HepG2 (cell line): ENCODE measurements at regions not wholly inside any gene's neighbourhood (a gene's known extent, or its start where the extent isn't known, plus 50 kb on each side); places are given as distances from the start of the nearest gene placed in this dataset.

ENCODE experiments used
- DPF2 ChIP-seq: sonication (generic); formaldehyde crosslinking; IDR thresholded peaks from 2 replicates; pipeline ENCODE4 v1.4.0; 2020; ENCODE audit warnings: mild to moderate bottlenecking, low read depth, missing genetic modification reagents, borderline replicate concordance
- ESRRA ChIP-seq: sonication (generic); formaldehyde crosslinking; IDR thresholded peaks from 2 replicates; pipeline ENCODE4 v1.5.1; 2020; ENCODE audit warnings: mild to moderate bottlenecking, low read depth, missing genetic modification reagents
- KAT8 ChIP-seq: IDR thresholded peaks from 2 replicates; pipeline ENCODE4 v1.6.1; 2016; ENCODE audit warnings: missing genetic modification reagents, missing compliant biosample characterization
- KDM4B ChIP-seq: sonication (generic); formaldehyde crosslinking; IDR thresholded peaks from 2 replicates; pipeline ENCODE4 v1.4.0; 2020; ENCODE audit warnings: missing genetic modification reagents
- KDM5A ChIP-seq: fragments of 200-600 bp; sonication (generic); IDR thresholded peaks from 2 replicates; pipeline ENCODE4 v1.7.0; 2018; ENCODE audit warnings: antibody characterized with exemption, mild to moderate bottlenecking, low read length, borderline replicate concordance
- MXD1 ChIP-seq: sonication (generic); formaldehyde crosslinking; IDR thresholded peaks from 2 replicates; pipeline ENCODE4 v1.4.0; 2020; ENCODE audit warnings: mild to moderate bottlenecking, missing genetic modification reagents
- MYC ChIP-seq: sonication (generic); formaldehyde crosslinking; IDR thresholded peaks from 2 replicates; pipeline ENCODE4 v1.9.0; 2021; ENCODE audit warnings: missing genetic modification reagents, borderline replicate concordance
- NAIF1 ChIP-seq: sonication (generic); formaldehyde crosslinking; IDR thresholded peaks from 2 replicates; pipeline ENCODE4 v1.5.0; 2020; ENCODE audit warnings: mild to moderate bottlenecking, missing genetic modification reagents, borderline replicate concordance
- NFE2L2 ChIP-seq: fragments of 150-350 bp; IDR thresholded peaks from 2 replicates; pipeline ENCODE4 v1.6.1; 2014; ENCODE audit warnings: low read length
- PLRG1 ChIP-seq: fragments of 450-650 bp; conservative IDR thresholded peaks from 2 replicates; pipeline ENCODE4 v1.6.1; 2016
- RNF219 ChIP-seq: sonication (generic); formaldehyde crosslinking; IDR thresholded peaks from 2 replicates; pipeline ENCODE4 v1.5.0; 2020; ENCODE audit warnings: mild to moderate bottlenecking, missing genetic modification reagents
- TMF1 ChIP-seq: sonication (generic); formaldehyde crosslinking; IDR thresholded peaks from 2 replicates; pipeline ENCODE4 v1.8.1; 2022; ENCODE audit warnings: low read depth, missing genetic modification reagents
- TRIM24 ChIP-seq: sonication (generic); formaldehyde crosslinking; IDR thresholded peaks from 2 replicates; pipeline ENCODE4 v1.8.0; 2022; ENCODE audit warnings: mild to moderate bottlenecking, missing genetic modification reagents
- ZBTB42 ChIP-seq: sonication (generic); formaldehyde crosslinking; IDR thresholded peaks from 2 replicates; pipeline ENCODE4 v1.5.0; 2020; ENCODE audit warnings: mild to moderate bottlenecking, missing genetic modification reagents
- ZBTB8A ChIP-seq: sonication (generic); formaldehyde crosslinking; IDR thresholded peaks from 2 replicates; pipeline ENCODE4 v1.4.0; 2020; ENCODE audit warnings: mild to moderate bottlenecking, low read depth, missing genetic modification reagents, borderline replicate concordance
- ZFP37 ChIP-seq: sonication (generic); formaldehyde crosslinking; IDR thresholded peaks from 2 replicates; pipeline ENCODE4 v1.4.0; 2020; ENCODE audit warnings: missing genetic modification reagents, borderline replicate concordance
- ZNF136 ChIP-seq: sonication (generic); formaldehyde crosslinking; IDR thresholded peaks from 2 replicates; pipeline ENCODE4 v1.8.1; 2022; ENCODE audit warnings: low read depth, mild to moderate bottlenecking, moderate library complexity, missing genetic modification reagents
- ZNF280D ChIP-seq: sonication (generic); formaldehyde crosslinking; IDR thresholded peaks from 2 replicates; pipeline ENCODE4 v1.5.1; 2020; ENCODE audit warnings: mild to moderate bottlenecking, missing genetic modification reagents
- ZNF30 ChIP-seq: sonication (generic); formaldehyde crosslinking; IDR thresholded peaks from 2 replicates; pipeline ENCODE4 v1.5.0; 2020; ENCODE audit warnings: mild to moderate bottlenecking, missing genetic modification reagents
- ZNF350 ChIP-seq: sonication (generic); formaldehyde crosslinking; IDR thresholded peaks from 2 replicates; pipeline ENCODE4 v1.4.0; 2020; ENCODE audit warnings: mild to moderate bottlenecking, low read depth, missing genetic modification reagents, borderline replicate concordance
- ZNF496 ChIP-seq: sonication (generic); formaldehyde crosslinking; IDR thresholded peaks from 2 replicates; pipeline ENCODE4 v1.8.1; 2023; ENCODE audit warnings: mild to moderate bottlenecking, moderate library complexity, missing genetic modification reagents; ENCODE audit not compliant: insufficient replicate concordance
- ZNF800 ChIP-seq: sonication (generic); formaldehyde crosslinking; IDR thresholded peaks from 2 replicates; pipeline ENCODE4 v1.4.0; 2020; ENCODE audit warnings: missing genetic modification reagents
- ZNF850 ChIP-seq: sonication (generic); formaldehyde crosslinking; conservative IDR thresholded peaks from 2 replicates; pipeline ENCODE4 v1.9.0; 2021; ENCODE audit warnings: mild to moderate bottlenecking, missing genetic modification reagents

GRCh38 chr1:212558693-212559480 is 49.7 kb upstream of the ATF3 start (continued):
- no peak for TF ChIP-seq ESRRA (CRISPR knock-in tag)
- TF ChIP-seq TMF1 (CRISPR knock-in tag): no peak
- no peak; the same call in 1 of the 2 replicates for TF ChIP-seq MXD1
- TF ChIP-seq PLRG1: no peak
- TF ChIP-seq TRIM24 (CRISPR knock-in tag): no peak
- no peak for TF ChIP-seq ZNF850 (CRISPR knock-in tag)
- peak; percentile 27; the same call in 1 of the 2 replicates for TF ChIP-seq MYC (CRISPR knock-in tag)
- no peak for TF ChIP-seq KDM5A
- TF ChIP-seq ZNF350: no peak
- no peak for TF ChIP-seq RNF219
- no peak for TF ChIP-seq ZBTB42
- no peak for TF ChIP-seq ZNF496 (CRISPR knock-in tag)
- no peak; the same call in 1 of the 2 replicates for TF ChIP-seq NAIF1 (CRISPR knock-in tag)
- TF ChIP-seq KDM4B (CRISPR knock-in tag): 0 out of 2 replicates have a peak, but pooled peaks have one; percentile 26
- TF ChIP-seq ZFP37 (CRISPR knock-in tag): no peak
- TF ChIP-seq KAT8 (CRISPR knock-in tag): no peak; the same call in 1 of the 2 replicates
- no peak for TF ChIP-seq ZNF280D (CRISPR knock-in tag)
- 0 out of 2 replicates have a peak, but pooled peaks have one; percentile 55 for TF ChIP-seq ZNF800
- TF ChIP-seq DPF2 (CRISPR knock-in tag): no peak
- no peak; the same call in 1 of the 2 replicates for TF ChIP-seq ZNF30
- TF ChIP-seq ZNF136: no peak
- no peak for TF ChIP-seq NFE2L2
- TF ChIP-seq ZBTB8A (CRISPR knock-in tag): no peak
